ENCODE measurements at regions not wholly inside any gene's neighbourhood (a gene's known extent, or its start where the extent isn't known, plus 50 kb on each side); places are given as distances from the start of the nearest gene placed in this dataset.

DNA sequence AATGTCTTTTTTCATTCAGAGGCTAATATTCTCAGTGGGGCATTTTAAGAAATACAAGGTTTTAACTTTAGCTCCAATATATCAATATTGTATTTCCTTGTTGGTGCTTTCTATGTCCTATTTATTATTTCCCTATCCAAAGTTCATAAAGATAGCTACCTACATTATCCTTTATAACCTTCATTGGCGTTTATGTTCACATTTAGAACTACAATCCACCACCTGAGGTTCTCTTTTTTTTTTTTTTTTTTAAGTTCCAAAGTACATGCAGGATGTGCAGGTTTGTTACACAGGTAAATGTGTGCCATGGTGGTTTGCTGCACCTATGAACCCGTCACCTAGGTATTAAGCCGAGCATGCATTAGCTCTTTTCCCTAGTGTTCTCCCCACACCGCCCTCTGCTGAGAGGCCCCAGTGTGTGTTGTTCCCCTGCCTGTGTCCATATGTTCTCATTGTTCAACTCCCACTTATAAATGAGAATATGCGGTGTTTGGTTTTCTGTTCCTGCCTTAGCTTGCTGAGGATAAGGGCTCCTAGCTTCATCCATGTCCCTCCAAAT, 694.6 kb downstream of the SUCLG1 start:
- DNase-seq (ENCODE audit: low spot score in 2 of 2): no peak
- no peaks in the 10 kb centered on the region for H3K4me1 ChIP-seq
- WGBS: 87% methylated on average over 5 of the region's 5 CpGs
- no peak overlapping the region for H3K4me3 ChIP-seq
- TF ChIP-seq POLR2A (IDR thresholded peaks at IDR 0.05) (no peak), POLR2AphosphoS5 (IDR thresholded peaks at IDR 0.05) (no peak), EP300 (IDR thresholded peaks at IDR 0.05) (no peak)
- TF ChIP-seq, protein P1, sequence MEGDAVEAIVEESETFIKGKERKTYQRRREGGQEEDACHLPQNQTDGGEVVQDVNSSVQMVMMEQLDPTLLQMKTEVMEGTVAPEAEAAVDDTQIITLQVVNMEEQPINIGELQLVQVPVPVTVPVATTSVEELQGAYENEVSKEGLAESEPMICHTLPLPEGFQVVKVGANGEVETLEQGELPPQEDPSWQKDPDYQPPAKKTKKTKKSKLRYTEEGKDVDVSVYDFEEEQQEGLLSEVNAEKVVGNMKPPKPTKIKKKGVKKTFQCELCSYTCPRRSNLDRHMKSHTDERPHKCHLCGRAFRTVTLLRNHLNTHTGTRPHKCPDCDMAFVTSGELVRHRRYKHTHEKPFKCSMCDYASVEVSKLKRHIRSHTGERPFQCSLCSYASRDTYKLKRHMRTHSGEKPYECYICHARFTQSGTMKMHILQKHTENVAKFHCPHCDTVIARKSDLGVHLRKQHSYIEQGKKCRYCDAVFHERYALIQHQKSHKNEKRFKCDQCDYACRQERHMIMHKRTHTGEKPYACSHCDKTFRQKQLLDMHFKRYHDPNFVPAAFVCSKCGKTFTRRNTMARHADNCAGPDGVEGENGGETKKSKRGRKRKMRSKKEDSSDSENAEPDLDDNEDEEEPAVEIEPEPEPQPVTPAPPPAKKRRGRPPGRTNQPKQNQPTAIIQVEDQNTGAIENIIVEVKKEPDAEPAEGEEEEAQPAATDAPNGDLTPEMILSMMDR (IDR thresholded peaks at IDR 0.05): no peak
- H3K36me3 ChIP-seq: no peaks in the 10 kb centered on the region
- no peaks in the 10 kb centered on the region for H3K27me3 ChIP-seq
- peaks cover 5% of the 10 kb centered on the region for H3K9me3 ChIP-seq
- H3K27ac ChIP-seq: no peak overlapping the region

DNA sequence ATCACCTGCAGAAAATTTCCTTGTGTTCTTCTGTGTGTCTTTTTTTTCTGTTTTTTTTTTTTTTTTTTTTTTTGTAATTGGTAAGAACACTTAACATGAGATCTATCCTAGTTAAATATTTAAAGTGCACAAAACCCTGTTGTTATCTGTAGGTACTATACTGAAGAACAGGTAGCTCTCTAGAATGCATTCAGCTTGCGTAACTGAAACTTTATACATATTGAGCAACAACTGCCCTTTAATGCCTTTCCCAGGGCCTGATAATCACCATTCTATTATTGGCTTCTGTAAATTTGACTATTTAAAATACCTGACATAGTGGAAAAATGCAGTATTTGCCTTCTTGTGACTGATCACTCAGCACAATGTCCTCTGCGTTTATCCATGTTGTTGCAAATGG, 701.8 kb downstream of the SUCLG1 start:
- H3K9me3 ChIP-seq: peaks cover 5% of the 10 kb centered on the region
- H3K36me3 ChIP-seq: no peaks in the 10 kb centered on the region
- 94% methylated on average over 2 of the region's 2 CpGs for WGBS
- no peak for DNase-seq (ENCODE audit: low spot score in 2 of 2)
- H3K4me3 ChIP-seq: no peak overlapping the region
- no peaks in the 10 kb centered on the region for H3K4me1 ChIP-seq
- no peak overlapping the region for H3K27ac ChIP-seq
- TF ChIP-seq POLR2AphosphoS5 (IDR thresholded peaks at IDR 0.05): no peak
- TF ChIP-seq, protein P1 (IDR thresholded peaks at IDR 0.05): no peak
- TF ChIP-seq POLR2A (IDR thresholded peaks at IDR 0.05): no peak
- TF ChIP-seq EP300 (IDR thresholded peaks at IDR 0.05): no peak
- no peaks in the 10 kb centered on the region for H3K27me3 ChIP-seq

DNA sequence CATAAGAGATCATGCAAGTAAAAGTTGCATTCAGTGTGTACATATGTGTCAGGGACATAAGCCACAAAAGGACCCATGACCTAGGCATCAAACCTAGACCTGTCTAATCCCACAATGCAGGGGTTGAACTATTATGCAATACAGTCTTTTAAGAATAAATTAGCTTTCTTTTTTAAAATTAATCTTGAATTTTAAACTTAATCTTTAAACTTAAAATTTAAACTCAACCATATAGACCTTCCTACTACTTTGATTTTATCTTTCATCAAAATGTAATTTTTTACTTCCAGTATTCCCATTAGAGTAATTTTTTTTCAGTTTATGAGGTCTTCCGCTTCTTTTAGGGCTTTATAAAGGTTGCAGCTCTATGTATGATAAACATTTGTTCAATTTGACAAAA, 702.9 kb downstream of the SUCLG1 start:
- H3K4me1 ChIP-seq: no peaks in the 10 kb centered on the region
- peaks cover 5% of the 10 kb centered on the region for H3K9me3 ChIP-seq
- H3K27me3 ChIP-seq: no peaks in the 10 kb centered on the region
- 96% methylated on average over 1 of the region's 1 CpG for WGBS
- no peak overlapping the region for H3K4me3 ChIP-seq
- H3K36me3 ChIP-seq: no peaks in the 10 kb centered on the region
- DNase-seq (ENCODE audit: low spot score in 2 of 2): no peak
- no peak for TF ChIP-seq EP300 (IDR thresholded peaks at IDR 0.05)
- no peak for TF ChIP-seq POLR2A (IDR thresholded peaks at IDR 0.05)
- no peak for TF ChIP-seq POLR2AphosphoS5 (IDR thresholded peaks at IDR 0.05)
- TF ChIP-seq, protein P1 (IDR thresholded peaks at IDR 0.05): no peak
- H3K27ac ChIP-seq: no peak overlapping the region

DNA sequence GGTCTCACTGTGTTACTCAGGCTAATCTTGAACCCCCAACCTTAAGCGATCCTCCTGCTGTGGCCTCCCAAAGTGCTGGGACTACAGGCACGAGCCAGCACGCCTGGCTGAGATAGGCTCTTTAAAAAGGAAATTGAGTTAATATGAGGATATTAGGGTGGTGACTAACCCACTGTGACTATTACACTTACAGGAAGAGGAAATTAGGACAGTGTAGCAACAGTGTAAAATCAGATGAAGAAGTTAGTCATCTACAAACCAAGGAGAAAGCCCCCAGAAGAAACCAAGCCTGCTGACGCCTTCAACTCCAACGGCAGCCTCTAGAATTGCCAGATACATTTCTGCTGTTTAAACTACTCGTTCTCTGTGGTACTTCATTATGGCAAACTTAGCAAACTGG, 711.9 kb downstream of the SUCLG1 start:
- no peaks in the 10 kb centered on the region for H3K4me1 ChIP-seq
- no peaks in the 10 kb centered on the region for H3K9me3 ChIP-seq
- 90% methylated on average over 6 of the region's 6 CpGs for WGBS

DNA sequence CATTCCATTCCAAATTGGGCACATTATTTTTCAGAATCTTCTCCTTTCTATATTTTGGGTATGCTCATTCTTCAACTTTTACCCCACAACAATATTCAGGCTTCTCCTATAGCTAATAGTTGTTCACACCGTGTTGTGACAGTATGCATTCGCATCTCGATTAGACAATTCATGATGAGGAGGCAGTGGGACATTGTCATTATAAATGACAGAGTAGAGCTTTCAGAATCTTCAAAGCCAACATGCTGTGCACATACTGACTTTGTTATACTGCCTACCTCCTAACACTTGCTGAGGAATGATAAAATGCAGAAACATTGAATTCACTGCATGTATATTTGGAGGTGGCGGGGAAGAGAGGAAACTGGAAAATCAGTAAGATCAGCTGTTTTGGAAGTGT, 714.2 kb downstream of the SUCLG1 start:
- 81% methylated on average over 4 of the region's 4 CpGs for WGBS
- Histone ChIP-seq H3K4me3 (no peak overlapping the region), H3K36me3 (no peaks in the 10 kb centered on the region), H3K27ac (no peak overlapping the region), H3K9me3 (peaks cover 4% of the 10 kb centered on the region), H3K27me3 (no peaks in the 10 kb centered on the region), H3K4me1 (no peaks in the 10 kb centered on the region)
- no peak for TF ChIP-seq POLR2A (IDR thresholded peaks at IDR 0.05)
- TF ChIP-seq, protein P1 (IDR thresholded peaks at IDR 0.05): no peak
- no peak for TF ChIP-seq EP300 (IDR thresholded peaks at IDR 0.05)
- TF ChIP-seq POLR2AphosphoS5 (IDR thresholded peaks at IDR 0.05): no peak
- DNase-seq (ENCODE audit: low spot score in 2 of 2): no peak

More for the DNA sequence above, 711.9 kb downstream of the SUCLG1 start:
- Histone ChIP-seq H3K27me3 (no peaks in the 10 kb centered on the region), H3K27ac (no peak overlapping the region), H3K36me3 (no peaks in the 10 kb centered on the region), H3K4me3 (no peak overlapping the region)
- TF ChIP-seq POLR2A (IDR thresholded peaks at IDR 0.05) (no peak), POLR2AphosphoS5 (IDR thresholded peaks at IDR 0.05) (no peak), EP300 (IDR thresholded peaks at IDR 0.05) (no peak)
- TF ChIP-seq, protein P1 (IDR thresholded peaks at IDR 0.05): no peak
- no peak for DNase-seq (ENCODE audit: low spot score in 2 of 2)
